Heart right ventricle (tissue), 16 donors: ENCODE measurements at regions not wholly inside any gene's neighbourhood (a gene's known extent, or its start where the extent isn't known, plus 50 kb on each side); places are given as distances from the start of the nearest gene placed in this dataset.
"Not testable (repeated sequence)": the region's sequence is repeated elsewhere in the genome, so short reads cannot be mapped to it uniquely, and the experiment has no call there.

Experiments used
- ATAC-seq, 8 donors: fragments of 200-7000 bp; cut with Tn5 transposase; one replicate each; pipeline ENCODE4 v1.9.1; 2020; ENCODE audit warnings: mild to moderate bottlenecking in 8 of 8, moderate library complexity in 8 of 8, moderate number of reproducible peaks in 1 of 8
- DNase-seq, 2 donors: peaks; one replicate each; pipeline ENCODE4 v3.0.0-alpha.2; 2020
- H3K27ac ChIP-seq, 10 donors: fragments of 200-600 bp; sonication (generic) in 2 of 10; one replicate each; pipeline versions ENCODE4 v1.5.0 to v1.8.0; 2020 to 2022; ENCODE audit warnings: mild to moderate bottlenecking in 3 of 10
- H3K27me3 ChIP-seq, 7 donors: fragments of 200-600 bp; one replicate each; pipeline ENCODE4 v1.8.0; 2021 to 2022; ENCODE audit warnings: mild to moderate bottlenecking in 2 of 7
- H3K36me3 ChIP-seq, 9 donors: fragments of 200-600 bp; sonication (generic) in 1 of 9; one replicate each; pipeline versions ENCODE4 v1.5.0 to v1.8.0; 2020 to 2022; ENCODE audit warnings: mild to moderate bottlenecking in 2 of 9
- H3K4me1 ChIP-seq, 9 donors: fragments of 200-600 bp; sonication (generic) in 1 of 9; one replicate each; pipeline versions ENCODE4 v1.5.0 to v1.8.0; 2020 to 2022; ENCODE audit warnings: mild to moderate bottlenecking in 4 of 9
- H3K4me3 ChIP-seq, 10 donors: fragments of 200-600 bp; sonication (generic) in 2 of 10; one replicate each; pipeline versions ENCODE4 v1.5.0 to v1.8.0; 2020 to 2022; ENCODE audit warnings: mild to moderate bottlenecking in 7 of 10, moderate library complexity in 2 of 10
- H3K9me3 ChIP-seq, 11 donors: fragments of 200-600 bp in 10 of 11; sonication (generic) in 2 of 11; one replicate each; pipeline versions ENCODE4 v1.5.0 to v1.8.0; 2013 to 2022; ENCODE audit warnings: mild to moderate bottlenecking in 2 of 11, control low read depth in 1 of 11, moderate library complexity in 1 of 11
- CTCF ChIP-seq, 9 donors: fragments of 200-600 bp; sonication (generic) in 2 of 9; IDR thresholded peaks; one replicate each; pipeline versions ENCODE4 v1.5.0 to v1.8.0; 2021 to 2022; ENCODE audit warnings: antibody characterized with exemption in 9 of 9, mild to moderate bottlenecking in 5 of 9, moderate library complexity in 1 of 9
- WGBS, 2 donors: extraction: QIAGEN DNeasy Blood & Tissue Kit; methylation state at CpG; one replicate each; pipeline ENCODE4 v1.1.7; 2013; ENCODE audit warnings: inconsistent platforms in 1 of 2; 5-methylcytosine and 5-hydroxymethylcytosine counted together
- intact Hi-C, 10 donors: fragments of 100-400 bp; cut with DNase I; formaldehyde crosslinking; loops; one replicate each; pipeline versions ENCODE4 v1.11.1 to v1.14.2; 2022
- donor health status: Arrhythmogenic right ventricular cardiomyopathy.
- donor health status: ischemic (EF 13 %, LVEDD 7.1; RV severe dilation, severe dysfunction).
- donor health status: healthy with polysubstance abuse.
- donor health status: DM: no; HTN: yes; CAD: no.
- donor health status: DM: no; HTN: no; CAD: no.
- donor health status: ischemic (EF 25% LVEDD 6.9; RV normal size, moderate dysfunction).
- donor health status: ischemic (EF 25% LVEDD 5.7; RV mildly dilated, moderate dysfunction).
- donor health status: healthy.
- donor health status: DM: yes; HTN: yes; CAD: no.
- donor health status: Ischemic cardiomyopathy.
- donor health status: ischemic (EF 35%, LVEDD 5.7; RV mildly dilated, moderate dysfunction).
- donor health status: nonischemic (EF 11% LVEDD 7.7; RV severe dilation, severe dysfunction).
- donor health status: DM: yes; HTN: yes; CAD: no.
- donor health status: PGD.
- donor health status: ischemic (EF 29% LVEDD 5.4; RV normal size, mild dysfunction).
- donor health status: nonischemic (EF 23%, LVEDD 6.1; RV moderate dilation, normal function).

- Histone ChIP-seq H3K9me3 (no peaks in the 10 kb centered on the region), H3K27me3 (no peaks in the 10 kb centered on the region), H3K4me1 (no peaks in the 10 kb centered on the region), H3K4me3 (no peak overlapping the region), H3K27ac (no peak overlapping the region), H3K36me3 (no peaks in the 10 kb centered on the region)
- intact Hi-C loops, result no loop called here
- TF ChIP-seq CTCF (IDR thresholded peaks at IDR 0.05), result no peak
- DNase-seq, result no peak
- ATAC-seq, result no peak
Measured at GRCh38 chr9:74041588-74041987, 455.5 kb upstream of the RORB start.

GRCh38 chr9:74044844-74045243, 452.3 kb upstream of the RORB start:
- Histone ChIP-seq H3K9me3 (peaks cover 0 to 4% (median 0%) of the 10 kb centered on the region in 11 donors), H3K27ac (no peak overlapping the region), H3K4me1 (no peaks in the 10 kb centered on the region), H3K27me3 (no peaks in the 10 kb centered on the region), H3K4me3 (no peak overlapping the region), H3K36me3 (no peaks in the 10 kb centered on the region)
- no peak for TF ChIP-seq CTCF (IDR thresholded peaks at IDR 0.05)
- DNase-seq (no peak), ATAC-seq (no peak)
- WGBS, 2 donors, result 76 to 78% methylated on average over 3 of the region's 3 CpGs
- intact Hi-C loops, result no loop called here

GRCh38 chr9:74056023-74056422, 441.1 kb upstream of the RORB start:
- no peak overlapping the region for H3K27ac ChIP-seq
- H3K36me3 ChIP-seq, result no peaks in the 10 kb centered on the region
- no peak for DNase-seq
- 56 to 58% methylated on average over 2 of the region's 2 CpGs for WGBS, 2 donors
- peaks cover 0 to 33% (median 5%) of the 10 kb centered on the region in 11 donors for H3K9me3 ChIP-seq
- TF ChIP-seq CTCF (IDR thresholded peaks at IDR 0.05), result no peak
- intact Hi-C loops, result no loop called here
- H3K4me1 ChIP-seq, result no peaks in the 10 kb centered on the region
- H3K4me3 ChIP-seq, result no peak overlapping the region
- no peaks in the 10 kb centered on the region for H3K27me3 ChIP-seq
- no peak for ATAC-seq

GRCh38 chr9:74057051-74057450, 440.1 kb upstream of the RORB start:
- ATAC-seq, H3K27me3 ChIP-seq, intact Hi-C loops, H3K27ac ChIP-seq, H3K36me3 ChIP-seq, DNase-seq, H3K4me3 ChIP-seq, H3K4me1 ChIP-seq: not testable (repeated sequence)
- H3K9me3 ChIP-seq, result peaks cover 0 to 33% (median 5%) of the 10 kb centered on the region in 11 donors

- no peak overlapping the region for H3K4me3 ChIP-seq
- no peak for DNase-seq
- intact Hi-C loops, result no loop called here
- no peaks in the 10 kb centered on the region for H3K27me3 ChIP-seq
- WGBS, 2 donors, result 65 to 72% methylated on average over 2 of the region's 2 CpGs
- H3K36me3 ChIP-seq, result no peaks in the 10 kb centered on the region
- ATAC-seq, result no peak
- H3K4me1 ChIP-seq, result no peaks in the 10 kb centered on the region
- no peak for TF ChIP-seq CTCF (IDR thresholded peaks at IDR 0.05)
- H3K27ac ChIP-seq, result no peak overlapping the region
- H3K9me3 ChIP-seq, result peaks cover 0 to 6% (median 0%) of the 10 kb centered on the region in 11 donors
Measured at GRCh38 chr9:74064702-74065101, 432.4 kb upstream of the RORB start.
